T-helper 17 cell (primary cell): ENCODE measurements at regions not wholly inside any gene's neighbourhood (a gene's known extent, or its start where the extent isn't known, plus 50 kb on each side); places are given as distances from the start of the nearest gene placed in this dataset.
"Not testable (repeated sequence)": the region's sequence is repeated elsewhere in the genome, so short reads cannot be mapped to it uniquely, and the experiment has no call there.

Experiments
- ATAC-seq: fragments of 150-1000 bp; cut with Tn5 transposase; 2 replicates; pipeline ENCODE4 v1.10.0; 2021; ENCODE audit warnings: mild to moderate bottlenecking, moderate library complexity
- DNase-seq, 3 donors: peaks; one replicate each; pipeline versions ENCODE4 v3.0.0 to v3.0.0-alpha.2; 2020 to 2021
- H3K9me3 ChIP-seq: one replicate; pipeline ENCODE4 v1.7.0; 2013; ENCODE audit warnings: low read length, mild to moderate bottlenecking; ENCODE audit not compliant: control insufficient read depth, poor library complexity, severe bottlenecking
- H3K27ac Mint-ChIP-seq: one replicate; pipeline ENCODE4 v1.8.0; 2022; ENCODE audit warnings: mild to moderate bottlenecking, moderate library complexity, mixed read lengths
- H3K27me3 Mint-ChIP-seq: one replicate; pipeline ENCODE4 v1.8.0; 2022; ENCODE audit warnings: mixed read lengths
- H3K36me3 Mint-ChIP-seq: one replicate; pipeline ENCODE4 v1.8.0; 2022; ENCODE audit warnings: low read depth, mixed read lengths
- H3K4me1 Mint-ChIP-seq: one replicate; pipeline ENCODE4 v1.8.0; 2022; ENCODE audit warnings: mild to moderate bottlenecking, mixed read lengths
- H3K4me3 Mint-ChIP-seq: one replicate; pipeline ENCODE4 v1.8.0; 2022; ENCODE audit warnings: mild to moderate bottlenecking, moderate library complexity, mixed read lengths

DNA sequence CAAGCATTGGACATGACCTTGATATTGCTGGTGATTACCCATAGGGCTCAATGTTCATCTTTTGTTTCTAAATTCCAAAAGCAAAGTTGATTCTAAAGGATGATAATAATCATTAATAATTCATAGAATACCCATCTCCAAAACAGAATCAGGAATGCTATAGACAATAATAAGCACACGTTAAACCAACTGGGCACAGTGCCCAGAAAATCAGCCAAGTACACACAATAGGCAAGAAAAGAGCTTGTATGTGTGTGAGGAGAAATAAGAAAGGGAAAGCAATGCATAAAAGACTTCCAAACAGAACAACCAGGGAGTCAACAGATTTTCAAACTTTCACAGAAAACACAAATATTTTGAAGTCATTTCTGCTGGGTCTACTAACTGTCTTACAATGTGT, 242.3 kb upstream of the TEKT4 start:
- ATAC-seq, DNase-seq, H3K4me1 Mint-ChIP-seq, H3K9me3 ChIP-seq, H3K27ac Mint-ChIP-seq, H3K4me3 Mint-ChIP-seq, H3K27me3 Mint-ChIP-seq, H3K36me3 Mint-ChIP-seq: not testable (repeated sequence)

DNA sequence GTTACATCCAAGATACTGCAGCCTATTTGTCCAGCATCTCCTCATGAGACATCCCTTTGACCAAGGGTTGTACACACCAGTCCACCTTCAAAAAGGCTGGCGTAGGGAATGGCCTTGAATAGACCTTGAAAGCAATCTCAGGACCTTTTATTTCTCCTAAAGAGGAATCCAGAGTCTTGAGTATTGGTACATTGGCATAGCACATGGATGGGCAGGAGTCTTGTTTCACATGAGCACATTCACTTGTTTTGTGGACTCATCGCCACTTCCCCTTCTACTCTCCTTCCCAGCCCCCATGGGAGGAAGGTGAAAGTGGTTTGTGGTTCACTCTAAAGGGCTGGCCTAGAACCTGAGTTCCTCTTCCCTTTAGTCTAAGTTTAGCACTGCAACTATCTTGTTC, 229.8 kb upstream of the TEKT4 start:
- H3K27ac Mint-ChIP-seq, H3K4me1 Mint-ChIP-seq, ATAC-seq, DNase-seq, H3K9me3 ChIP-seq, H3K36me3 Mint-ChIP-seq, H3K4me3 Mint-ChIP-seq, H3K27me3 Mint-ChIP-seq: not testable (repeated sequence)

DNA sequence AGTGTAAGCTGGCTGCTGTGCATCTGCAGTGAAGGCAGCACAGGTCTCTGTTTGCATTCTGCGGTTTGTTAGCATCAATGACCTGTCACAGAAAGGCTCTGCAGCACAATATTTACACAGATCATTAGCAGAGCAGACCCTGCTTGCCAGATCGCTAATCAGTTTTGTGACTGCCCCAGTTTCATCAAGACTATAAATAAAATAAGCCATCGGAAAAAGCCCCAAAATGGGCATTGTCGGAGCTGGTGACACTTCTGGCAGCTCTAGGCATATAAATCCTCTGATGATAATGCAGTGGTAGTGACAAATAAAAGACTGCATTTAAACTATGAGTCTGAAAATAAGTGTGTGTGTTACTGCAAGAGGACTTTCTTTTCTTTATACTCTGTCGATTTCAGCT, 219.1 kb upstream of the TEKT4 start:
- H3K4me1 Mint-ChIP-seq, H3K27ac Mint-ChIP-seq, H3K36me3 Mint-ChIP-seq, DNase-seq, H3K9me3 ChIP-seq, H3K27me3 Mint-ChIP-seq, ATAC-seq, H3K4me3 Mint-ChIP-seq: not testable (repeated sequence)

DNA sequence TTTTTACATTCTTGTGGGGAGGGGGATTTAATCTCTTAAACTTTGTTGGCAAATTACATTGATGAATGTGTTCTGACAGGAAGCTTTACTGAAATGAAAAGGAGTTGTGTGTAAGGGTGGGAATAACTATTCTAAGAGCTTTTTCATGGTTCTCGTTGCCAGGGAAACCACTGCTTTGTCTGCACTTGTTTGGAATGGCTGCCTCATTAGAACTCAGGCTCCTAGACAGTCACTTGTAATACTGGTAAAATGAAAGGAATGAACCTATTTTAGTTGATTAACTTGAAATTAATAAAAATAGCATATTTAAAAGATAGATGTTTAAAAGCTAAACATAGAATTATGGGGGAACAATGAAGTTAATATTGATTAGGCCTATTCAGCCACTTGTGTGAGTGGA, 201.4 kb upstream of the TEKT4 start:
- not testable (repeated sequence) for H3K27me3 Mint-ChIP-seq, DNase-seq, ATAC-seq, H3K27ac Mint-ChIP-seq, H3K4me1 Mint-ChIP-seq, H3K9me3 ChIP-seq, H3K4me3 Mint-ChIP-seq, H3K36me3 Mint-ChIP-seq

DNA sequence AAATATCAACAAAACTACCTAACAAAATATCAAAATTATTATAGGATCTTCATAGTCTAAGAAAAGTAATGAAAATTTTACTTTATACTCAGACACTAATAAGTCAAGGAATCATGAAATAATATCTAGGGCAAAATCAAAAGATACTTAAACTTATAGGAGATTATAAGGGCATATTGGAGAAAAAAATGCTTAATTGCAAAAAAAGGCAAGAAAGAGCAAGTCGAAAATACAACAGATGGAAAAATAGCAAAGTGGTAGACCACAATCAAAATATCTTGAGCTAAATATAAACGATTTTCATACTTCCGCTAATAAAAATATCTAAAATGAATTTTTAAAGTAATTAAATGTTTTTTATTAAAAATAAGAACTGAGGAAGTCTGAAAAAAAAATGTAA, 177.0 kb upstream of the TEKT4 start:
- not testable (repeated sequence) for H3K9me3 ChIP-seq, ATAC-seq, H3K36me3 Mint-ChIP-seq, H3K4me3 Mint-ChIP-seq, H3K4me1 Mint-ChIP-seq, H3K27ac Mint-ChIP-seq, H3K27me3 Mint-ChIP-seq, DNase-seq

DNA sequence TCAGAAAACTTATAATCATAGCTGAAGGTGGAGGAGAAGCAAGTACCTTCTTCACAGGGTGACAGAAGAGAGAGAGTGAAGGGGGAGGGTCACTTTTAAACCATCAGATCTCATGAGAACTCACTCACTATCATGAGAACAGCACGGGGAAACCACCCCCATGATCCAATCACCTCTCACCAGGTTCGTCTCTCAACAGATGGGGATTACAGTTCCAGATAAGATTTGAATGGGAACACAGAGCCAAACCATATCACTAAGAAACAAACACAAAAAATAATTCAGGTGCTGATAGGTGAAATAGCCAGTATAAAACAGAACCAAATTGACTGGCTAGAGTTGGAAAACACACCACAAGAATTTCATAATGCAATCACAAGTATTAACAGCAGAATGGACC, 162.2 kb upstream of the TEKT4 start:
- H3K27me3 Mint-ChIP-seq, H3K4me3 Mint-ChIP-seq, ATAC-seq, DNase-seq, H3K27ac Mint-ChIP-seq, H3K4me1 Mint-ChIP-seq, H3K36me3 Mint-ChIP-seq, H3K9me3 ChIP-seq: not testable (repeated sequence)

DNA sequence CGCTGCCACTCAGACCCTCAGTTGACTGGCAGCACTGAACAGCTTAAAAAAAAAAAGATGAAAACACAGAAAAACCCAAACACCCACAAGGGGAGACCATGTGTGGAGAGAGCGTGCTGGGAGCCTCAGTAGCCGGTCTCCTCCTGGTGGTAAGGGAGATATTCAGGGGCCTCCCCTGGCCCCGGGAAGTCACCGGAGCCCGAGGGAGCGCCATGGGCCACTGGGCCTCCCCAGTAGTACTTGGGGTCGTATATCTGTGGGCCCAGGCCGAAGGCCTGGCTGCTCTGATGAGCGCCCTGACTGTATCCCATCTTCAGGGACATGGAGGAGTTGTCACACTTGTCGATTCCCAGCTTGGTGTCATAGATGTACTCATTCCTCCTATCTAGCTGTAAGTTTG, 145.7 kb upstream of the TEKT4 start:
- H3K9me3 ChIP-seq: no peaks in the 10 kb centered on the region
- ATAC-seq (no peak), DNase-seq (no peak)
- no peaks in the 10 kb centered on the region for H3K36me3 Mint-ChIP-seq
- H3K4me1 Mint-ChIP-seq: no peaks in the 10 kb centered on the region
- H3K4me3 Mint-ChIP-seq: no peak overlapping the region
- H3K27me3 Mint-ChIP-seq: peaks cover 7% of the 10 kb centered on the region
- no peak overlapping the region for H3K27ac Mint-ChIP-seq

DNA sequence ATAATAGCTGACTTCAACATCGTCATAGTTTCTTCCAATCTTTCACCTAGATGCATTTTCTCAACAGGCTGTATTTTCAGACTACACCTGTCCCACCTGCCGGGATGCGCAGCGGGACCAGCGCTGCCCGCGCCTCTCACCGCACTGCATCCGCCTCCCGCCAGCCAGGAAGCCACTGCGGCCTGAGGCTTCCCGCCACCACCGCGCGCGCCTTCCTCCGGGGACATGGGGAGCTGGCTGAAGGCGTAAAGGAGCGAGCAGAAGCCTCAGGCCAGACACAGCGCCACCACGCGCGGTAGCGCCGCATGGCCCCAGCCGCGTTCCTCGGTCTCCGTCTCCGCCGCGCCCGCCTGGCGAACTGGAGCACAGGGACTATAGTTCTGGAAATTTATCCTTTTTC, 135.7 kb upstream of the TEKT4 start:
- H3K27me3 Mint-ChIP-seq, H3K36me3 Mint-ChIP-seq, H3K27ac Mint-ChIP-seq, H3K9me3 ChIP-seq, H3K4me1 Mint-ChIP-seq, ATAC-seq, DNase-seq, H3K4me3 Mint-ChIP-seq: not testable (repeated sequence)

DNA sequence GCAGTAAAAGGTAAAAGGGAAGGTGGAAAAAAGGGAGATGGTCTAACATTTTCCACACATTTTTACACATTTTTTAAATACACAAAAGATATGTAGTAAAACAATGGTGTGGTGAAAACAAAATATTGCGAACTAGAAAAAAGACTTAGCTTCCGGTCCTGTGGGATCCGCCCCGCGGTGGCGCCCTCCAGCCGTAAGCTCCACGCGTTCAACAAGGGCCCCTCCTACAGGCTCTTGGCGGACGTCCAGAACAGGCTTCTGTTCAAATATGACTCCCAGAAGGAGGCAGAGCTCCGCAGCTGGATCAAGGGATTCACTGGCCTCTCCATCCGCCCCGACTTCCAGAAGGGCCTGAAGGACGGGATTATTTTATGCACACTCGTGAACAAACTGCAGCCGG, 134.1 kb upstream of the TEKT4 start:
- not testable (repeated sequence) for H3K9me3 ChIP-seq, DNase-seq, H3K27me3 Mint-ChIP-seq, H3K4me3 Mint-ChIP-seq, H3K36me3 Mint-ChIP-seq, H3K4me1 Mint-ChIP-seq, ATAC-seq, H3K27ac Mint-ChIP-seq

DNA sequence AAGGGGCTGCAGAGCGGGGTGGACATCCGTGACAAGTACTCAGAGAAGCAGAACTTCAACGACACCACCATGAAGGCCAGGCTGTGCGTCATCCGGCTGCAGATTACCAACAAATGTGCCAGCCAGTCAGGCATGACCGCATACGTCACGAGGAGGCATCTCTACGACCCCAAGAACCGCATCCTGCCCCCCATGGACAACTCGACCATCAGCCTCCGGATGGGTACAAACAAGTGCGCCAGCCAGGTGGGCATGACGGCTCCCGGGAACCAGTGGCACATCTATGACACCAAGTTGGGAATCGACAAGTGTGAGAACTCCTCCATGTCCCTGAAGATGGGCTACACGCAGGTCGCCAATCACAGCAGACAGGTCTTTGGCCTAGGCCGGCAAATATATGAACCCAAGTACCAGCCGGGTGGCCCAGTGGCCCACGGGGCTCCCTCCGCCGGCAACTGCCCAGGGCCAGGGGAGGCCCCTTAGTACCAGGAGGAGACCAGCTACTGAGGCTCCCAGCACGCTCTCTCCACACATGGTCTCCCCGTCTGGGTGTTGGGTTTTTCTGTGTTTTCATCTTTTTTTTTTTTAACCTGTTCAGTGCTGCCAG, 133.4 kb upstream of the TEKT4 start:
- ATAC-seq, H3K4me1 Mint-ChIP-seq, H3K36me3 Mint-ChIP-seq, H3K4me3 Mint-ChIP-seq, H3K9me3 ChIP-seq, H3K27ac Mint-ChIP-seq, DNase-seq, H3K27me3 Mint-ChIP-seq: not testable (repeated sequence)

DNA sequence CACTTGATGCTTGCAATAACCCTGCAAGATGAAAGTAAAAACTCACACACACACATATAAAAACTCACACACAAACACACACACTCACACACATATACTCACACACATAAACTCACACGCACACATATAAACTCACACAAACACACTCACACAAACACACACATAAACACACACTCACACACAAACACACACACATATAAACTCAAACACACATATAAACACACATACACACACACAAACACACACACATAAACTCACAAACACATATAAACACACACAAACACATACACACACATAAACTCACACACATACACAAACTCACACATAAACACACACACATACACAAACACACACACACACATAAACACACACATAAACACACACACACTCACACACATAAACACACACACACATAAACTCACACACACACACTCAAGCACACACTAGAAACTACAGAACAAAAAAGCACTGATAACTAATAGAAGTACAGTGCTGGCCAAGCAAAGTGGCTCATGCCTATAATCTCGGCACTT, 117.7 kb upstream of the TEKT4 start:
- DNase-seq (no peak), ATAC-seq (no peak)
- H3K9me3 ChIP-seq: no peaks in the 10 kb centered on the region
- no peak overlapping the region for H3K27ac Mint-ChIP-seq
- peaks cover 5% of the 10 kb centered on the region for H3K27me3 Mint-ChIP-seq
- H3K4me3 Mint-ChIP-seq: no peak overlapping the region
- no peaks in the 10 kb centered on the region for H3K4me1 Mint-ChIP-seq
- H3K36me3 Mint-ChIP-seq: no peaks in the 10 kb centered on the region

DNA sequence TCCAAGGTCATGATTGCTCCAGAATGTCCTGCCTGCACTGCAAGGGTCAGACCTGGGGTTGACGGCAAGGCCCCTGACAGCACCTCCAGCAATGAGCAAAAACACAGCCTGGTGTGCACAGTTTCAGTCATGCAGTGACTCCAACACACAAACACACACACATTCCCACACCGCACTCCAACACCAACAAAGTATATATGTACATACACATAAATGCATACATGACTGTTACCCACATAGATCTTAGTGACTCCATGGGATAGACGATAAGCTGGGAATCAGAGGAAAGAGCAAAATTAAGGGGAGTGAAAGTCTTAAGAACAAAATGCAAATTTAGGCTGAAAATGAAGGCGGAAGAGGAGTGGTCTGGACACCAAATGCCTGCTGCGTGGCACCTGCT, 112.7 kb upstream of the TEKT4 start:
- H3K9me3 ChIP-seq: no peaks in the 10 kb centered on the region

DNA sequence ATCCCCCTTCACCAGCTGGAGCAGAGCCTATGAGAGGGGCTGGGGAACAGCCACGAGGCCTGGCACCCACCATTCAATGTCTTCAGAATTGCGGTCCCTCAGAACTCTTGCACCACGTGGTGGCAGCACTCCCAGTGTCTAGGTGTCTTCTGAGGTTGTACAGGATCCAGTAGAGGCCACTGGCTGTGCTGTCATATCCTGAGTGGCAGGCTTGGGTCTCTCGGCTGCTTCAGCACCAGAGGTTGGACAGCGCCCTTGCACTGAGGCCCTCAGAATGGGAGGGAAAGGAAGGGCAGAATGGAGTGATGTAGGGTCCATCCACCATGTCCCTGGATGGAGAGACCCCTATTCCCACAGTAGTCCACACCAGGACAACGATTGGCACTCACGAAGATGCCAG, 112.0 kb upstream of the TEKT4 start:
- peaks cover 2% of the 10 kb centered on the region for H3K4me1 Mint-ChIP-seq
- DNase-seq: no peak

More for the DNA sequence above, 112.7 kb upstream of the TEKT4 start:
- Mint-ChIP-seq H3K4me3 (no peak overlapping the region), H3K4me1 (peaks cover 2% of the 10 kb centered on the region), H3K36me3 (no peaks in the 10 kb centered on the region), H3K27ac (no peak overlapping the region), H3K27me3 (no peaks in the 10 kb centered on the region)
- no peak for DNase-seq
- ATAC-seq: no peak

DNA sequence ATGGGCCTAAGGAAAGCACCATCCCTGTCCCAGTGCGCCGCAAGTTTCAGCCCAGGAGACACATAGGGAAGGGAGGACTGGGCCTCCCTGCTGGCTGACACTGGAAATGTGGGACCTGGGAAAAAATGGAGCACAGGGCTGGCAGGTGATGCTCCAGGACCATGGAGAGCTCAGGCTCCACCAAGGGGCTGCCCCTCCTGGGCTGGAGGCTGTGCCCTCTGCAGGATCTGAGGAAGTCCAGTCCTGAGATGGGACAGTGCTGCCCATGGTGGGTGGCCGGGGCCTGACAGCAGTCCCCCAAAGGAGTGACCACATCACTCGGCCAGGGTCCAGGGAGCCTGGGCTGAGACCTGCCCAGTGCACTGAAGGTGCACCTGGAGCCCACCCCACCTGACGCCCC, 108.6 kb upstream of the TEKT4 start:
- H3K27ac Mint-ChIP-seq: no peak overlapping the region
- peaks cover 2% of the 10 kb centered on the region for H3K4me1 Mint-ChIP-seq
- H3K36me3 Mint-ChIP-seq: no peaks in the 10 kb centered on the region
- no peak for DNase-seq
- no peak overlapping the region for H3K4me3 Mint-ChIP-seq
- ATAC-seq: no peak
- H3K27me3 Mint-ChIP-seq: no peaks in the 10 kb centered on the region
- no peaks in the 10 kb centered on the region for H3K9me3 ChIP-seq

More for the DNA sequence above, 112.0 kb upstream of the TEKT4 start:
- no peak for ATAC-seq
- H3K36me3 Mint-ChIP-seq: no peaks in the 10 kb centered on the region
- H3K4me3 Mint-ChIP-seq: no peak overlapping the region
- no peaks in the 10 kb centered on the region for H3K27me3 Mint-ChIP-seq
- no peaks in the 10 kb centered on the region for H3K9me3 ChIP-seq
- H3K27ac Mint-ChIP-seq: no peak overlapping the region
